WTC11 (cell line): ENCODE measurements at regions not wholly inside any gene's neighbourhood (a gene's known extent, or its start where the extent isn't known, plus 50 kb on each side); places are given as distances from the start of the nearest gene placed in this dataset.

Experiments
- ATAC-seq: fragments of 200-7000 bp; cut with Tn5 transposase; 2 replicates; pipeline ENCODE4 v1.10.0; 2021; ENCODE audit warnings: mild to moderate bottlenecking, moderate library complexity
- CTCF ChIA-PET: fragments of 300-600 bp; sonication (Branson Sonifier 250); formaldehyde crosslinking; loops from one replicate; lab custom pipeline; 2021; ENCODE audit warnings: antibody characterized with exemption; lab: Charles Lee
- POLR2A ChIA-PET: fragments of 350-600 bp; sonication (Branson Sonifier 250); formaldehyde crosslinking; loops from one replicate; lab custom pipeline; 2021; ENCODE audit warnings: antibody characterized with exemption; lab: Charles Lee
- DNase-seq: peaks from one replicate; pipeline ENCODE4 v3.0.0; 2021; ENCODE audit warnings: low spot score
- H3K27ac Mint-ChIP-seq: 2 replicates; pipeline ENCODE4 v1.8.0; 2021; ENCODE audit warnings: mixed read lengths
- H3K27me3 Mint-ChIP-seq: 2 replicates; pipeline ENCODE4 v1.8.0; 2021; ENCODE audit warnings: low read depth, mild to moderate bottlenecking, moderate library complexity, mixed read lengths
- H3K36me3 Mint-ChIP-seq: 2 replicates; pipeline ENCODE4 v1.8.0; 2021; ENCODE audit warnings: mixed read lengths
- H3K4me1 Mint-ChIP-seq: 2 replicates; pipeline ENCODE4 v1.8.0; 2022; ENCODE audit warnings: mixed read lengths
- H3K4me3 Mint-ChIP-seq: 2 replicates; pipeline ENCODE4 v1.8.0; 2021; ENCODE audit warnings: mild to moderate bottlenecking, moderate library complexity, mixed read lengths
- H3K9me3 Mint-ChIP-seq: 2 replicates; pipeline ENCODE4 v1.8.0; 2021; ENCODE audit warnings: mixed read lengths
- AFF4 ChIP-seq: sonication (generic); formaldehyde crosslinking; IDR thresholded peaks from 2 replicates; pipeline ENCODE4 v1.8.1; 2023; ENCODE audit warnings: mild to moderate bottlenecking, missing genetic modification reagents, borderline replicate concordance
- CBFB ChIP-seq: sonication (generic); formaldehyde crosslinking; IDR thresholded peaks from 2 replicates; pipeline ENCODE4 v1.8.1; 2022; ENCODE audit warnings: mild to moderate bottlenecking, low read depth, missing genetic modification reagents
- CTCF ChIP-seq: fragments of 200-600 bp; IDR thresholded peaks from 2 replicates; pipeline ENCODE4 v1.8.0; 2022; ENCODE audit warnings: antibody characterized with exemption
- E2F1 ChIP-seq: sonication (generic); formaldehyde crosslinking; IDR thresholded peaks from 2 replicates; pipeline ENCODE4 v1.8.0; 2022; ENCODE audit warnings: mild to moderate bottlenecking, missing genetic modification reagents
- HMGXB4 ChIP-seq: sonication (generic); formaldehyde crosslinking; IDR thresholded peaks from 2 replicates; pipeline ENCODE4 v1.8.1; 2023; ENCODE audit warnings: mild to moderate bottlenecking, moderate library complexity, missing genetic modification reagents
- JUN ChIP-seq: sonication (generic); formaldehyde crosslinking; IDR thresholded peaks from 2 replicates; pipeline ENCODE4 v1.8.0; 2023; ENCODE audit warnings: mild to moderate bottlenecking, missing genetic modification reagents
- NFATC4 ChIP-seq: fragments of 250-450 bp; sonication (Bioruptor Pico); IDR thresholded peaks from 2 replicates; pipeline ENCODE4 v1.9.0; 2021; ENCODE audit warnings: mild to moderate bottlenecking
- OVOL2 ChIP-seq: fragments of 250-450 bp; sonication (Bioruptor Pico); IDR thresholded peaks from 2 replicates; pipeline ENCODE4 v1.9.0; 2021; ENCODE audit warnings: mild to moderate bottlenecking, borderline replicate concordance
- SMAD3 ChIP-seq: sonication (generic); formaldehyde crosslinking; IDR thresholded peaks from 2 replicates; pipeline ENCODE4 v1.8.0; 2022; ENCODE audit warnings: missing genetic modification reagents, mild to moderate bottlenecking, borderline replicate concordance
- TP53 ChIP-seq: sonication (generic); formaldehyde crosslinking; IDR thresholded peaks from 2 replicates; pipeline ENCODE4 v1.8.1; 2023; ENCODE audit warnings: mild to moderate bottlenecking, missing genetic modification reagents
- ZMAT4 ChIP-seq: fragments of 250-450 bp; sonication (Bioruptor Pico); IDR thresholded peaks from 2 replicates; pipeline ENCODE4 v1.9.0; 2021; ENCODE audit warnings: mild to moderate bottlenecking
- ZNF138 ChIP-seq: sonication (generic); formaldehyde crosslinking; conservative IDR thresholded peaks from 2 replicates; pipeline ENCODE4 v1.8.1; 2022; ENCODE audit warnings: mild to moderate bottlenecking, moderate library complexity, missing genetic modification reagents
- ZNF263 ChIP-seq: sonication (generic); formaldehyde crosslinking; IDR thresholded peaks from 2 replicates; pipeline ENCODE4 v1.8.1; 2022; ENCODE audit warnings: low read depth, mild to moderate bottlenecking, moderate library complexity, missing genetic modification reagents
- ZNF512 ChIP-seq: sonication (generic); formaldehyde crosslinking; IDR thresholded peaks from 2 replicates; pipeline ENCODE4 v1.8.1; 2022; ENCODE audit warnings: missing genetic modification reagents, borderline replicate concordance

- DNase-seq (no peak), ATAC-seq (no peak)
- Mint-ChIP-seq H3K36me3 (no peaks in the 10 kb centered on the region), H3K27me3 (no peaks in the 10 kb centered on the region; the same call in 1 of the 2 replicates), H3K27ac (no peak overlapping the region)
- POLR2A ChIA-PET: interaction anchor here (0.7 kb wide), 1 partner anchor 90 kb away, joined by 3 read pairs; no protein-coding TSS in a partner anchor
- CTCF ChIA-PET: interaction anchor here (1.1 to 2.1 kb wide), 5 partner anchors 27 to 118 kb away, joined by 3 to 7 read pairs (median 5); no protein-coding TSS in a partner anchor
- no peak for TF ChIP-seq CBFB (CRISPR knock-in tag)
- TF ChIP-seq HMGXB4 (CRISPR knock-in tag): no peak
- no peak for TF ChIP-seq E2F1 (CRISPR knock-in tag)
- no peak for TF ChIP-seq TP53
- TF ChIP-seq ZNF263 (CRISPR knock-in tag): no peak
- TF ChIP-seq ZNF138 (CRISPR knock-in tag): no peak
- TF ChIP-seq SMAD3 (CRISPR knock-in tag): no peak
- no peak for TF ChIP-seq ZNF512 (CRISPR knock-in tag)
- TF ChIP-seq, all 79 proteins: peak for 0
- no peak overlapping the region for H3K4me3 Mint-ChIP-seq
- H3K4me1 Mint-ChIP-seq: peaks cover 44% of the 10 kb centered on the region
- no peaks in the 10 kb centered on the region for H3K9me3 Mint-ChIP-seq
Observed at GRCh38 chr10:43320226-43320625, 51.2 kb upstream of the FXYD4 start.

GRCh38 chr10:43318976-43319960 is 52.2 kb upstream of the FXYD4 start:
- H3K27me3 Mint-ChIP-seq: no peaks in the 10 kb centered on the region; the same call in 1 of the 2 replicates
- H3K27ac Mint-ChIP-seq: peak overlapping the region; percentile 17; the same call in 1 of the 2 replicates
- H3K4me1 Mint-ChIP-seq: peaks cover 44% of the 10 kb centered on the region
- TF ChIP-seq NFATC4 (CRISPR knock-in tag) (no peak), CTCF (no peak), ZMAT4 (CRISPR knock-in tag) (no peak)
- ATAC-seq (no peak), DNase-seq (no peak)
- no peak overlapping the region for H3K4me3 Mint-ChIP-seq
- H3K36me3 Mint-ChIP-seq: no peaks in the 10 kb centered on the region
- ChIA-PET POLR2A (no interaction called here), CTCF (interaction anchor here (0.9 to 2.1 kb wide), 6 partner anchors 26 to 117 kb away, joined by 3 to 7 read pairs (median 4); no protein-coding TSS in a partner anchor)
- H3K9me3 Mint-ChIP-seq: no peaks in the 10 kb centered on the region

- DNase-seq: no peak
- no peaks in the 10 kb centered on the region for H3K36me3 Mint-ChIP-seq
- H3K27me3 Mint-ChIP-seq: no peaks in the 10 kb centered on the region; the same call in 1 of the 2 replicates
- no peak for TF ChIP-seq AFF4 (CRISPR knock-in tag)
- TF ChIP-seq JUN (CRISPR knock-in tag): no peak
- TF ChIP-seq OVOL2 (CRISPR knock-in tag): no peak
- no peaks in the 10 kb centered on the region for H3K9me3 Mint-ChIP-seq
- no peak overlapping the region for H3K4me3 Mint-ChIP-seq
- ATAC-seq: no peak
- POLR2A ChIA-PET: no interaction called here
- peaks cover 43% of the 10 kb centered on the region for H3K4me1 Mint-ChIP-seq
- CTCF ChIA-PET: interaction anchor here (0.9 to 2.1 kb wide), 3 partner anchors 25 to 116 kb away, joined by 3 to 7 read pairs (median 6); no protein-coding TSS in a partner anchor
- peak overlapping the region; percentile 20; the same call in 1 of the 2 replicates for H3K27ac Mint-ChIP-seq
Observed at GRCh38 chr10:43318456-43318855, 51.6 kb upstream of the RASGEF1A start.
